ENCODE measurements at regions not wholly inside any gene's neighbourhood (a gene's known extent, or its start where the extent isn't known, plus 50 kb on each side); places are given as distances from the start of the nearest gene placed in this dataset.
"Not testable (repeated sequence)": the region's sequence is repeated elsewhere in the genome, so short reads cannot be mapped to it uniquely, and the experiment has no call there.

- DNase-seq, result peak; percentile 33
Measured at GRCh38 chr2:176781570-176782217, 430.9 kb upstream of the HNRNPA3 start.

GRCh38 chr2:176784633-176785200 is 427.9 kb upstream of the HNRNPA3 start:
- DNase-seq, result peak; percentile 30

- DNase-seq, result peak; percentile 73
Measured at GRCh38 chr2:176789751-176790150, 422.8 kb upstream of the HNRNPA3 start.

GRCh38 chr2:176790468-176790867 is 422.1 kb upstream of the HNRNPA3 start:
- no peak for DNase-seq

- DNase-seq, result no peak
Measured at GRCh38 chr2:176793792-176794191, 418.8 kb upstream of the HNRNPA3 start.

- no peak for DNase-seq
Measured at GRCh38 chr2:176794392-176794791, 418.2 kb upstream of the HNRNPA3 start.

- no peak for DNase-seq
Measured at GRCh38 chr2:176795823-176796222, 416.8 kb upstream of the HNRNPA3 start.

GRCh38 chr2:176796677-176797076 is 415.9 kb upstream of the HNRNPA3 start:
- not testable (repeated sequence) for DNase-seq

- no peak for DNase-seq
Measured at GRCh38 chr2:176804392-176804791, 408.2 kb upstream of the HNRNPA3 start.

GRCh38 chr2:176805345-176805744 is 407.2 kb upstream of the HNRNPA3 start:
- no peak for DNase-seq

GRCh38 chr2:176812246-176812775 is 400.3 kb upstream of the HNRNPA3 start:
- no peak for DNase-seq

GRCh38 chr2:176813156-176813555 is 399.4 kb upstream of the HNRNPA3 start:
- no peak for DNase-seq

GRCh38 chr2:176813621-176814049 is 399.0 kb upstream of the HNRNPA3 start:
- peak; percentile 27 for DNase-seq

- DNase-seq, result no peak
Measured at GRCh38 chr2:176814274-176814673, 398.3 kb upstream of the HNRNPA3 start.

- peak; percentile 42 for DNase-seq
Measured at GRCh38 chr2:176814740-176815367, 397.7 kb upstream of the HNRNPA3 start.

- no peak for DNase-seq
Measured at GRCh38 chr2:176817061-176817565, 395.5 kb upstream of the HNRNPA3 start.

GRCh38 chr2:176818076-176818475 is 394.5 kb upstream of the HNRNPA3 start:
- DNase-seq, result no peak

- DNase-seq, result no peak
Measured at GRCh38 chr2:176818617-176819016, 394.0 kb upstream of the HNRNPA3 start.

GRCh38 chr2:176819306-176819705 is 393.3 kb upstream of the HNRNPA3 start:
- DNase-seq, result no peak

GRCh38 chr2:176820371-176820932 is 392.1 kb upstream of the HNRNPA3 start:
- DNase-seq, result no peak

- no peak for DNase-seq
Measured at GRCh38 chr2:176821350-176821749, 391.2 kb upstream of the HNRNPA3 start.

GRCh38 chr2:176822060-176822459 is 390.5 kb upstream of the HNRNPA3 start:
- no peak for DNase-seq

GRCh38 chr2:176826356-176826755 is 386.2 kb upstream of the HNRNPA3 start:
- DNase-seq, result no peak

Data from fibroblast of skin of right biceps (primary cell).